ENCODE measurements at regions not wholly inside any gene's neighbourhood (a gene's known extent, or its start where the extent isn't known, plus 50 kb on each side); places are given as distances from the start of the nearest gene placed in this dataset.

- no peak for DNase-seq (ENCODE audit: extremely low spot score)
- intact Hi-C loops (cut with DNase I), result no loop called here
- WGBS, result 83% methylated on average over 2 of the region's 2 CpGs
- Histone ChIP-seq H3K27me3 (no peaks in the 10 kb centered on the region), H3K4me3 (no peak overlapping the region), H3K9me3 (no peaks in the 10 kb centered on the region), H3K36me3 (no peaks in the 10 kb centered on the region), H3K4me1 (peaks cover 0 to 12% (median 5%) of the 10 kb centered on the region in 4 donors), H3K27ac (replicated peaks in 1 of 4) (no peak overlapping the region)
- TF ChIP-seq EP300 (IDR thresholded peaks at IDR 0.05), result no peak
- TF ChIP-seq CTCF (IDR thresholded peaks at IDR 0.05), result no peak
- TF ChIP-seq POLR2A (IDR thresholded peaks at IDR 0.05; ENCODE audit: low read depth), result no peak
- no peak for TF ChIP-seq POLR2AphosphoS5 (IDR thresholded peaks at IDR 0.05)
Observed at GRCh38 chr1:199007423-199007822, 368.6 kb downstream of the PTPRC start.

GRCh38 chr1:199009447-199009846 lies 370.6 kb downstream of the PTPRC start:
- H3K27ac ChIP-seq (replicated peaks in 1 of 4), result no peak overlapping the region
- no peaks in the 10 kb centered on the region for H3K36me3 ChIP-seq
- H3K27me3 ChIP-seq, result no peaks in the 10 kb centered on the region
- intact Hi-C loops (cut with DNase I), result no loop called here
- 10% methylated on average over 5 of the region's 5 CpGs for WGBS
- H3K4me3 ChIP-seq, result no peak overlapping the region
- H3K4me1 ChIP-seq, result peaks cover 0 to 12% (median 5%) of the 10 kb centered on the region in 4 donors
- H3K9me3 ChIP-seq, result no peaks in the 10 kb centered on the region
- DNase-seq (ENCODE audit: extremely low spot score), result no peak
- TF ChIP-seq POLR2AphosphoS5 (IDR thresholded peaks at IDR 0.05), result no peak
- no peak for TF ChIP-seq CTCF (IDR thresholded peaks at IDR 0.05)
- no peak for TF ChIP-seq EP300 (IDR thresholded peaks at IDR 0.05)
- no peak for TF ChIP-seq POLR2A (IDR thresholded peaks at IDR 0.05; ENCODE audit: low read depth)

GRCh38 chr1:199010492-199010891 lies 371.7 kb downstream of the PTPRC start:
- Histone ChIP-seq H3K27ac (replicated peaks in 1 of 4) (no peak overlapping the region), H3K36me3 (no peaks in the 10 kb centered on the region), H3K4me3 (no peak overlapping the region), H3K9me3 (no peaks in the 10 kb centered on the region), H3K27me3 (no peaks in the 10 kb centered on the region), H3K4me1 (peaks cover 0 to 12% (median 5%) of the 10 kb centered on the region in 4 donors)
- WGBS, result 77% methylated on average over 4 of the region's 4 CpGs
- DNase-seq (ENCODE audit: extremely low spot score), result no peak
- intact Hi-C loops (cut with DNase I), result no loop called here
- no peak for TF ChIP-seq EP300 (IDR thresholded peaks at IDR 0.05)
- no peak for TF ChIP-seq POLR2AphosphoS5 (IDR thresholded peaks at IDR 0.05)
- no peak for TF ChIP-seq CTCF (IDR thresholded peaks at IDR 0.05)
- no peak for TF ChIP-seq POLR2A (IDR thresholded peaks at IDR 0.05; ENCODE audit: low read depth)

- 76% methylated on average over 2 of the region's 2 CpGs for WGBS
- Histone ChIP-seq H3K4me3 (no peak overlapping the region), H3K27me3 (no peaks in the 10 kb centered on the region), H3K4me1 (peaks cover 0 to 12% (median 5%) of the 10 kb centered on the region in 4 donors), H3K36me3 (no peaks in the 10 kb centered on the region), H3K27ac (replicated peaks in 1 of 4) (no peak overlapping the region), H3K9me3 (no peaks in the 10 kb centered on the region)
- DNase-seq (ENCODE audit: extremely low spot score), result no peak
- intact Hi-C loops (cut with DNase I), result no loop called here
- TF ChIP-seq EP300 (IDR thresholded peaks at IDR 0.05) (no peak), POLR2A (IDR thresholded peaks at IDR 0.05; ENCODE audit: low read depth) (no peak), CTCF (IDR thresholded peaks at IDR 0.05) (no peak), POLR2AphosphoS5 (IDR thresholded peaks at IDR 0.05) (no peak)
Observed at GRCh38 chr1:199010933-199011332, 372.1 kb downstream of the PTPRC start.

GRCh38 chr1:199015799-199016198 lies 377.0 kb downstream of the PTPRC start:
- Histone ChIP-seq H3K4me3 (no peak overlapping the region), H3K27ac (replicated peaks in 1 of 4) (no peak overlapping the region), H3K36me3 (no peaks in the 10 kb centered on the region), H3K4me1 (no peaks in the 10 kb centered on the region), H3K9me3 (no peaks in the 10 kb centered on the region), H3K27me3 (no peaks in the 10 kb centered on the region)
- TF ChIP-seq POLR2AphosphoS5 (IDR thresholded peaks at IDR 0.05), result no peak
- no peak for TF ChIP-seq POLR2A (IDR thresholded peaks at IDR 0.05; ENCODE audit: low read depth)
- TF ChIP-seq EP300 (IDR thresholded peaks at IDR 0.05), result no peak
- no peak for TF ChIP-seq CTCF (IDR thresholded peaks at IDR 0.05)
- 94% methylated on average over 2 of the region's 2 CpGs for WGBS
- no peak for DNase-seq (ENCODE audit: extremely low spot score)
- intact Hi-C loops (cut with DNase I), result no loop called here
